ENCODE measurements at regions not wholly inside any gene's neighbourhood (a gene's known extent, or its start where the extent isn't known, plus 50 kb on each side); places are given as distances from the start of the nearest gene placed in this dataset.

GRCh38 chr7:96921231-96921630 is 84.1 kb upstream of the DLX6 start:
- no peak overlapping the region for H4K5ac ChIP-seq (ENCODE audit: low read depth, low read length)
- H3K4me3 ChIP-seq (ENCODE audit: insufficient read depth, low read depth, low read length): no peak overlapping the region
- POLR2A ChIA-PET (ENCODE audit: unreplicated experiment): no interaction called here
- H3K14ac ChIP-seq (replicated peaks; ENCODE audit: low read depth, low read length): no peak overlapping the region
- no peak overlapping the region for H3K27ac ChIP-seq (ENCODE audit: insufficient read depth, low read length)
- no CpG with 5 or more reads among the region's 5 CpGs for WGBS, 2 experiments (ENCODE audit: extremely low coverage in 2 of 2, insufficient read length in 1 of 2)
- H3K9ac ChIP-seq (ENCODE audit: low read depth, low read length): no peak overlapping the region
- CTCF ChIA-PET: no interaction called here
- no peak overlapping the region for H2BK120ac ChIP-seq (ENCODE audit: low read depth, low read length)
- no peak overlapping the region for H3K4me2 ChIP-seq (ENCODE audit: low read depth, low read length)
- no peak overlapping the region for H2AK5ac ChIP-seq (ENCODE audit: low read depth, low read length)
- BruUV-seq (replicated peaks): no TSS peak
- no peaks in the 10 kb centered on the region for H3K27me3 ChIP-seq (ENCODE audit: control insufficient read depth, insufficient read depth, low read length)
- no peak overlapping the region for H4K91ac ChIP-seq (ENCODE audit: insufficient read depth, low read depth, low read length)
- DNase-seq: no peak
- H3K9me1 ChIP-seq (ENCODE audit: insufficient read depth, low read length): no peaks in the 10 kb centered on the region
- H4K20me1 ChIP-seq (ENCODE audit: insufficient read depth, low read length): no peaks in the 10 kb centered on the region
- H3K9me3 ChIP-seq (ENCODE audit: control insufficient read depth, insufficient read depth, low read length): no peaks in the 10 kb centered on the region
- no peak overlapping the region for H3K18ac ChIP-seq (ENCODE audit: low read depth, low read length)
- TF ChIP-seq MAZ (IDR thresholded peaks at IDR 0.05; ENCODE audit: borderline replicate concordance, low read depth, low read length) (no peak), FOS (IDR thresholded peaks at IDR 0.05; ENCODE audit: low read depth, low read length) (no peak), RFX5 (IDR thresholded peaks at IDR 0.05; ENCODE audit: low read depth, low read length) (no peak), POLR2A (IDR thresholded peaks at IDR 0.05; ENCODE audit: low read depth, low read length) (no peak), MAFK (IDR thresholded peaks at IDR 0.05; ENCODE audit: low read depth, low read length) (no peak), SMC3 (IDR thresholded peaks at IDR 0.05; ENCODE audit: low read depth, low read length) (no peak), ELK1 (IDR thresholded peaks at IDR 0.05; ENCODE audit: borderline replicate concordance, low read depth, low read length) (no peak), CHD1 (IDR thresholded peaks at IDR 0.05; ENCODE audit: low read depth, low read length) (no peak), CEBPB (IDR thresholded peaks at IDR 0.05; ENCODE audit: low read depth, low read length) (no peak)
- TF ChIP-seq, protein P1, sequence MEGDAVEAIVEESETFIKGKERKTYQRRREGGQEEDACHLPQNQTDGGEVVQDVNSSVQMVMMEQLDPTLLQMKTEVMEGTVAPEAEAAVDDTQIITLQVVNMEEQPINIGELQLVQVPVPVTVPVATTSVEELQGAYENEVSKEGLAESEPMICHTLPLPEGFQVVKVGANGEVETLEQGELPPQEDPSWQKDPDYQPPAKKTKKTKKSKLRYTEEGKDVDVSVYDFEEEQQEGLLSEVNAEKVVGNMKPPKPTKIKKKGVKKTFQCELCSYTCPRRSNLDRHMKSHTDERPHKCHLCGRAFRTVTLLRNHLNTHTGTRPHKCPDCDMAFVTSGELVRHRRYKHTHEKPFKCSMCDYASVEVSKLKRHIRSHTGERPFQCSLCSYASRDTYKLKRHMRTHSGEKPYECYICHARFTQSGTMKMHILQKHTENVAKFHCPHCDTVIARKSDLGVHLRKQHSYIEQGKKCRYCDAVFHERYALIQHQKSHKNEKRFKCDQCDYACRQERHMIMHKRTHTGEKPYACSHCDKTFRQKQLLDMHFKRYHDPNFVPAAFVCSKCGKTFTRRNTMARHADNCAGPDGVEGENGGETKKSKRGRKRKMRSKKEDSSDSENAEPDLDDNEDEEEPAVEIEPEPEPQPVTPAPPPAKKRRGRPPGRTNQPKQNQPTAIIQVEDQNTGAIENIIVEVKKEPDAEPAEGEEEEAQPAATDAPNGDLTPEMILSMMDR (conservative IDR thresholded peaks at IDR 0.05; ENCODE audit: low read depth, low read length): no peak
- intact Hi-C loops (cut with micrococcal nuclease) (no loop called here), in situ Hi-C loops (cut with MboI; ENCODE audit: low sequenced_read_pairs) (no loop called here), dilution Hi-C loops (cut with HindIII; ENCODE audit: low sequenced_read_pairs, unreplicated experiment) (no loop called here)
- H2AFZ ChIP-seq (replicated peaks; ENCODE audit: low read length, poor library complexity): no peak overlapping the region
- no peak overlapping the region for H3K23ac ChIP-seq (ENCODE audit: low read depth, low read length)
- H2AK9ac ChIP-seq (replicated peaks; ENCODE audit: low read depth, low read length, poor library complexity): no peak overlapping the region
- H4K8ac ChIP-seq (ENCODE audit: low read depth in 2 of 2, low read length in 2 of 2): no peak overlapping the region
- H3K36me3 ChIP-seq (ENCODE audit: control insufficient read depth, insufficient read depth, low read length): no peaks in the 10 kb centered on the region
- H2BK5ac ChIP-seq (ENCODE audit: low read depth, low read length, poor library complexity, severe bottlenecking): no peak overlapping the region
- no peak overlapping the region for H2BK20ac ChIP-seq (ENCODE audit: low read depth, low read length)
- no peak overlapping the region for H2BK15ac ChIP-seq (ENCODE audit: low read depth, low read length)
- no peak overlapping the region for H3K4ac ChIP-seq (ENCODE audit: low read depth, low read length)
- no peaks in the 10 kb centered on the region for H3K79me1 ChIP-seq (ENCODE audit: low read depth in 1 of 2, low read length in 2 of 2)
- no peaks in the 10 kb centered on the region for H3K4me1 ChIP-seq (ENCODE audit: control insufficient read depth, insufficient read depth, low read length)
- no peak overlapping the region for H3K56ac ChIP-seq (ENCODE audit: extremely low read depth, insufficient read depth, low read length)
- ATAC-seq (ENCODE audit: low read depth): no peak
